ENCODE measurements at regions not wholly inside any gene's neighbourhood (a gene's known extent, or its start where the extent isn't known, plus 50 kb on each side); places are given as distances from the start of the nearest gene placed in this dataset.

- Histone ChIP-seq H3F3A (ENCODE audit: insufficient read depth, low read depth) (no peaks in the 10 kb centered on the region), H2AFZ (no peak overlapping the region), H3K36me3 (ENCODE audit: low read depth) (no peaks in the 10 kb centered on the region), H3K9me2 (ENCODE audit: insufficient read depth) (no peaks in the 10 kb centered on the region), H3K27me3 (ENCODE audit: insufficient read depth, low read depth) (no peaks in the 10 kb centered on the region), H3K4me3 (no peak overlapping the region), H3K79me2 (ENCODE audit: low read depth) (no peaks in the 10 kb centered on the region), H3K9me3 (ENCODE audit: insufficient read depth, low read depth) (no peaks in the 10 kb centered on the region), H3K4me2 (no peak overlapping the region), H4K20me1 (ENCODE audit: insufficient read depth) (no peaks in the 10 kb centered on the region), H3K4me1 (replicated peaks; ENCODE audit: insufficient read depth) (no peaks in the 10 kb centered on the region), H3K27ac (no peak overlapping the region)
- CTCF ChIA-PET: no interaction called here
- DNase-seq: no peak
- TF ChIP-seq CTCF (conservative IDR thresholded peaks at IDR 0.05) (no peak), EZH2 (IDR thresholded peaks at IDR 0.05; ENCODE audit: low read depth) (no peak)
- intact Hi-C loops (cut with micrococcal nuclease; ENCODE audit: unreplicated experiment): no loop called here
- no TSS peak for BruUV-seq (replicated peaks)
- POLR2A ChIA-PET (ENCODE audit: unreplicated experiment): no interaction called here
Observed at GRCh38 chr6:22804620-22805261, 235.4 kb downstream of the HDGFL1 start.

- DNase-seq: no peak
- BruUV-seq (replicated peaks): no TSS peak
- Histone ChIP-seq H3K27me3 (ENCODE audit: insufficient read depth, low read depth) (no peaks in the 10 kb centered on the region), H3K9me2 (ENCODE audit: insufficient read depth) (no peaks in the 10 kb centered on the region), H4K20me1 (ENCODE audit: insufficient read depth) (no peaks in the 10 kb centered on the region), H3K4me3 (no peak overlapping the region), H3K4me1 (replicated peaks; ENCODE audit: insufficient read depth) (no peaks in the 10 kb centered on the region), H3K4me2 (no peak overlapping the region), H3K79me2 (ENCODE audit: low read depth) (no peaks in the 10 kb centered on the region), H3K27ac (no peak overlapping the region), H2AFZ (no peak overlapping the region), H3F3A (ENCODE audit: insufficient read depth, low read depth) (no peaks in the 10 kb centered on the region), H3K9me3 (ENCODE audit: insufficient read depth, low read depth) (no peaks in the 10 kb centered on the region), H3K36me3 (ENCODE audit: low read depth) (no peaks in the 10 kb centered on the region)
- no peak for TF ChIP-seq EZH2 (IDR thresholded peaks at IDR 0.05; ENCODE audit: low read depth)
- TF ChIP-seq CTCF (conservative IDR thresholded peaks at IDR 0.05): no peak
- ChIA-PET CTCF (no interaction called here), POLR2A (ENCODE audit: unreplicated experiment) (no interaction called here)
- intact Hi-C loops (cut with micrococcal nuclease; ENCODE audit: unreplicated experiment): no loop called here
Observed at GRCh38 chr6:22807261-22807660, 237.9 kb downstream of the HDGFL1 start.

- intact Hi-C loops (cut with micrococcal nuclease; ENCODE audit: unreplicated experiment): no loop called here
- ChIA-PET POLR2A (ENCODE audit: unreplicated experiment) (no interaction called here), CTCF (no interaction called here)
Observed at GRCh38 chr6:22807818-22808217, 238.5 kb downstream of the HDGFL1 start.

More at GRCh38 chr6:22807818-22808217, 238.5 kb downstream of the HDGFL1 start:
- no peak for TF ChIP-seq CTCF (conservative IDR thresholded peaks at IDR 0.05)
- TF ChIP-seq EZH2 (IDR thresholded peaks at IDR 0.05; ENCODE audit: low read depth): no peak
- no TSS peak for BruUV-seq (replicated peaks)
- H4K20me1 ChIP-seq (ENCODE audit: insufficient read depth): no peaks in the 10 kb centered on the region
- no peak overlapping the region for H3K4me3 ChIP-seq
- H3K9me2 ChIP-seq (ENCODE audit: insufficient read depth): no peaks in the 10 kb centered on the region
- DNase-seq: no peak
- no peaks in the 10 kb centered on the region for H3K27me3 ChIP-seq (ENCODE audit: insufficient read depth, low read depth)
- no peaks in the 10 kb centered on the region for H3K36me3 ChIP-seq (ENCODE audit: low read depth)
- H3K9me3 ChIP-seq (ENCODE audit: insufficient read depth, low read depth): no peaks in the 10 kb centered on the region
- H3K27ac ChIP-seq: no peak overlapping the region
- no peak overlapping the region for H2AFZ ChIP-seq
- no peaks in the 10 kb centered on the region for H3K4me1 ChIP-seq (replicated peaks; ENCODE audit: insufficient read depth)
- no peaks in the 10 kb centered on the region for H3F3A ChIP-seq (ENCODE audit: insufficient read depth, low read depth)
- no peaks in the 10 kb centered on the region for H3K79me2 ChIP-seq (ENCODE audit: low read depth)
- no peak overlapping the region for H3K4me2 ChIP-seq
